ENCODE measurements at regions not wholly inside any gene's neighbourhood (a gene's known extent, or its start where the extent isn't known, plus 50 kb on each side); places are given as distances from the start of the nearest gene placed in this dataset.
"Not testable (repeated sequence)": the region's sequence is repeated elsewhere in the genome, so short reads cannot be mapped to it uniquely, and the experiment has no call there.

DNA sequence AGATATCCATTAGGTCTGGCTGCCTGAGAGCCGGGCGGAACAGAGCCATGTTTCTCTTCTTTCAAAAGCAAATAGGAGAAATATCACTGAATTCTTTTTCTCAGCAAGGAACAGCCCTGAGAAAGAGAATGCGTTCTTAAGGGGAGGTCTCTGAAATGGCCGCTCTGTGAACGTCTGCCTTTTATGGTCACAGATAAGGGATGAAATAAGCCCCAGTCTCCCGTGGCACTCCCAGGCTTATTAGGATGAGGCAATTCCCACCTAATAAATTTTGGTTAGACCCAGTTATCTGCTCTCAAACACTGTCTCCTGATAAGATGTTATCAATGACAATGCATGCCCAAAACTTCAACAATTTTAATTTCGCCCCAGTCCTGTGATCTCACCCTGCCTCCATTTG, 133.4 kb upstream of the KCNJ18 start:
- not testable (repeated sequence) for TF ChIP-seq CTCF, POLR2AphosphoS5 (IDR thresholded peaks at IDR 0.05)
